H9 (cell line): ENCODE measurements at regions not wholly inside any gene's neighbourhood (a gene's known extent, or its start where the extent isn't known, plus 50 kb on each side); places are given as distances from the start of the nearest gene placed in this dataset.

Experiments used
- DNase-seq: peaks from one replicate; pipeline ENCODE4 v3.0.0-alpha.2; 2017
- H2AFZ ChIP-seq: one replicate; pipeline ENCODE4 v1.6.1; 2013; ENCODE audit warnings: mild to moderate bottlenecking, low read length, control low read depth, moderate library complexity
- H2AK5ac ChIP-seq: 2 replicates; pipeline ENCODE4 v1.6.1; 2013; ENCODE audit warnings: low read length, control low read depth, mixed read lengths; ENCODE audit not compliant: insufficient read length
- H2BK120ac ChIP-seq: one replicate; pipeline ENCODE4 v1.6.1; 2013; ENCODE audit warnings: low read depth, mild to moderate bottlenecking, low read length, control low read depth, inconsistent platforms; ENCODE audit not compliant: poor library complexity, severe bottlenecking
- H2BK12ac ChIP-seq: 2 replicates; pipeline ENCODE4 v1.6.1; 2013; ENCODE audit warnings: low read length, control low read depth, mixed read lengths, low read depth; ENCODE audit not compliant: insufficient read length
- H2BK15ac ChIP-seq: 2 replicates; pipeline ENCODE4 v1.6.1; 2013; ENCODE audit warnings: low read depth, low read length, control low read depth
- H2BK20ac ChIP-seq: one replicate; pipeline ENCODE4 v1.6.1; 2013; ENCODE audit warnings: low read depth, mild to moderate bottlenecking, low read length, control low read depth, inconsistent platforms; ENCODE audit not compliant: poor library complexity, severe bottlenecking
- H2BK5ac ChIP-seq: 2 replicates; pipeline ENCODE4 v1.6.1; 2013; ENCODE audit warnings: low read length, control low read depth, mixed read lengths; ENCODE audit not compliant: insufficient read length
- H3K14ac ChIP-seq: 2 replicates; pipeline ENCODE4 v1.6.1; 2013; ENCODE audit warnings: low read length, control low read depth; ENCODE audit not compliant: insufficient read depth
- H3K18ac ChIP-seq: 2 replicates; pipeline ENCODE4 v1.6.1; 2013; ENCODE audit warnings: low read depth, mild to moderate bottlenecking, mixed read lengths, low read length, control low read depth; ENCODE audit not compliant: insufficient read length
- H3K23ac ChIP-seq: 2 replicates; pipeline ENCODE4 v1.6.1; 2013; ENCODE audit warnings: low read length, control low read depth, mixed read lengths, low read depth; ENCODE audit not compliant: insufficient read length
- H3K23me2 ChIP-seq: 2 replicates; pipeline ENCODE4 v1.6.1; 2013; ENCODE audit warnings: low read depth, mild to moderate bottlenecking, mixed read lengths, low read length, control low read depth; ENCODE audit not compliant: insufficient read length, poor library complexity, severe bottlenecking
- H3K27ac ChIP-seq: 2 replicates; pipeline ENCODE4 v1.5.1; 2013; ENCODE audit warnings: low read length, control low read depth, mixed read lengths, low read depth; ENCODE audit not compliant: insufficient read length
- H3K27me3 ChIP-seq: 2 replicates; pipeline ENCODE4 v1.6.1; 2013; ENCODE audit warnings: low read length, control low read depth, inconsistent platforms; ENCODE audit not compliant: insufficient read depth
- H3K4ac ChIP-seq: 2 replicates; pipeline ENCODE4 v1.6.1; 2013; ENCODE audit warnings: low read depth, mild to moderate bottlenecking, control low read depth, inconsistent platforms, low read length, moderate library complexity
- H3K4me1 ChIP-seq: 2 replicates; pipeline ENCODE4 v1.6.1; 2013; ENCODE audit warnings: low read length, control low read depth, inconsistent platforms; ENCODE audit not compliant: insufficient read depth
- H3K4me2 ChIP-seq: 2 replicates; pipeline ENCODE4 v1.6.1; 2013; ENCODE audit warnings: low read length, control low read depth, mixed read lengths; ENCODE audit not compliant: insufficient read length, insufficient read depth
- H3K56ac ChIP-seq: 2 replicates; pipeline ENCODE4 v1.6.1; 2013; ENCODE audit warnings: low read depth, mild to moderate bottlenecking, mixed read lengths, low read length, control low read depth; ENCODE audit not compliant: insufficient read length
- H3K79me1 ChIP-seq: 2 replicates; pipeline ENCODE4 v1.6.1; 2013; ENCODE audit warnings: low read depth, mild to moderate bottlenecking, moderate library complexity, low read length, control low read depth, inconsistent platforms; ENCODE audit not compliant: insufficient read depth, poor library complexity, severe bottlenecking
- H3K79me2 ChIP-seq: 2 replicates; pipeline ENCODE4 v1.6.1; 2013; ENCODE audit warnings: low read length, control low read depth, inconsistent platforms; ENCODE audit not compliant: insufficient read depth
- H3K9ac ChIP-seq: 2 replicates; pipeline ENCODE4 v1.6.1; 2013; ENCODE audit warnings: low read length, control low read depth, mixed read lengths; ENCODE audit not compliant: insufficient read length; ENCODE audit errors: extremely low read depth
- H3K9me3 ChIP-seq: one replicate; pipeline ENCODE4 v1.6.1; 2013; ENCODE audit warnings: low read depth, low read length, inconsistent platforms; ENCODE audit not compliant: control insufficient read depth
- H3T11ph ChIP-seq: one replicate; pipeline ENCODE4 v1.6.1; 2013; ENCODE audit warnings: mild to moderate bottlenecking, low read length, control low read depth, inconsistent platforms
- H4K20me1 ChIP-seq: one replicate; pipeline ENCODE4 v1.6.1; 2013; ENCODE audit not compliant: control insufficient read depth, insufficient read length, insufficient read depth
- H4K5ac ChIP-seq: 2 replicates; pipeline ENCODE4 v1.6.1; 2013; ENCODE audit warnings: low read depth, mild to moderate bottlenecking, mixed read lengths, low read length, control low read depth; ENCODE audit not compliant: insufficient read length
- H4K8ac ChIP-seq: replicated peaks from 2 replicates; pipeline ENCODE4 v1.6.1; 2013; ENCODE audit warnings: low read length, control low read depth, mixed read lengths, low read depth; ENCODE audit not compliant: insufficient read length
- H4K91ac ChIP-seq: 2 replicates; pipeline ENCODE4 v1.6.1; 2013; ENCODE audit warnings: low read depth, mild to moderate bottlenecking, moderate library complexity, mixed read lengths, low read length, control low read depth; ENCODE audit not compliant: insufficient read length
- H3K27ac Mint-ChIP-seq, 3 experiments: 2 replicates in 2 of 3; 3 replicates in 1 of 3; pipeline ENCODE4 v1.8.0; 2020 to 2021; ENCODE audit warnings: mixed read lengths in 3 of 3, mild to moderate bottlenecking in 1 of 3, moderate library complexity in 1 of 3
- H3K27me3 Mint-ChIP-seq: 2 replicates; pipeline ENCODE4 v1.8.0; 2021; ENCODE audit warnings: low read depth, mild to moderate bottlenecking, moderate library complexity, mixed read lengths
- H3K36me3 Mint-ChIP-seq, 3 experiments: 2 replicates in 2 of 3; 3 replicates in 1 of 3; pipeline ENCODE4 v1.8.0; 2020 to 2021; ENCODE audit warnings: low read depth in 3 of 3, mixed read lengths in 3 of 3; ENCODE audit not compliant: insufficient read depth in 1 of 3
- H3K4me1 Mint-ChIP-seq, 2 experiments: 2 replicates each; pipeline ENCODE4 v1.8.0; 2020; ENCODE audit warnings: mixed read lengths in 2 of 2
- H3K4me3 Mint-ChIP-seq, 2 experiments: 2 replicates in 1 of 2; 3 replicates in 1 of 2; pipeline ENCODE4 v1.8.0; 2020 to 2021; ENCODE audit warnings: mild to moderate bottlenecking in 2 of 2, mixed read lengths in 2 of 2, moderate library complexity in 1 of 2
- H3K9me3 Mint-ChIP-seq, 2 experiments: 2 replicates in 1 of 2; 3 replicates in 1 of 2; pipeline ENCODE4 v1.8.0; 2020; ENCODE audit warnings: mild to moderate bottlenecking in 2 of 2, mixed read lengths in 2 of 2, moderate library complexity in 1 of 2
- CTCF ChIP-seq: fragments of 200-600 bp; sonication (generic); conservative IDR thresholded peaks from 3 replicates; pipeline ENCODE4 v1.8.0; 2021; ENCODE audit warnings: antibody characterized with exemption, mild to moderate bottlenecking
- WGBS: extraction: QIAGEN DNeasy Blood & Tissue Kit; methylation state at CpG from one replicate; pipeline ENCODE4 v1.1.7; 2013; ENCODE audit warnings: missing lambda C conversion rate, low lambda C conversion rate, mixed read lengths; ENCODE audit not compliant: insufficient read length; ENCODE audit errors: extremely low coverage; 5-methylcytosine and 5-hydroxymethylcytosine counted together

- H4K20me1 ChIP-seq = no peaks in the 10 kb centered on the region
- DNase-seq = no peak
- no peaks in the 10 kb centered on the region for H3K23me2 ChIP-seq
- no peaks in the 10 kb centered on the region for H3K9me3 ChIP-seq
- no peak overlapping the region; a peak in 1 of 7 replicates for H3K27ac Mint-ChIP-seq
- TF ChIP-seq CTCF = no peak
- H3K23ac ChIP-seq = no peak overlapping the region
- H3K9ac ChIP-seq = no peak overlapping the region
- H3K14ac ChIP-seq = no peak overlapping the region
- no CpG with 5 or more reads among the region's 6 CpGs for WGBS
- no peaks in the 10 kb centered on the region for H3K79me1 ChIP-seq
- H3K18ac ChIP-seq = no peak overlapping the region
- no peak overlapping the region for H3K4me3 Mint-ChIP-seq
- H3K56ac ChIP-seq = no peak overlapping the region
- no peak overlapping the region for H4K5ac ChIP-seq
- no peak overlapping the region for H3K27ac ChIP-seq
- no peak overlapping the region for H3K4ac ChIP-seq
- H4K91ac ChIP-seq = no peak overlapping the region
- no peak overlapping the region for H2BK12ac ChIP-seq
- H2BK20ac ChIP-seq = no peak overlapping the region
- no peak overlapping the region for H4K8ac ChIP-seq
- no peak overlapping the region for H2AFZ ChIP-seq
- H3K27me3 ChIP-seq = no peaks in the 10 kb centered on the region
- H3K4me2 ChIP-seq = no peak overlapping the region
- no peaks in the 10 kb centered on the region for H3K79me2 ChIP-seq
- no peak overlapping the region for H2AK5ac ChIP-seq
- peaks cover 12% of the 10 kb centered on the region in 2 experiments for H3K4me1 Mint-ChIP-seq
- peaks cover 2% of the 10 kb centered on the region; the same call in 1 of the 2 replicates for H3K4me1 ChIP-seq
- H2BK5ac ChIP-seq = no peak overlapping the region
- no peak overlapping the region for H2BK15ac ChIP-seq
- no peak overlapping the region for H3T11ph ChIP-seq
- H3K36me3 Mint-ChIP-seq = no peaks in the 10 kb centered on the region; a peak in 1 of 7 replicates
- H2BK120ac ChIP-seq = no peak overlapping the region
- peaks cover 56 to 70% of the 10 kb centered on the region in 2 experiments for H3K9me3 Mint-ChIP-seq
- H3K27me3 Mint-ChIP-seq = no peaks in the 10 kb centered on the region
Measured at GRCh38 chrX:37943554-37944344, 62.6 kb upstream of the SYTL5 start.
